ENCODE measurements at regions not wholly inside any gene's neighbourhood (a gene's known extent, or its start where the extent isn't known, plus 50 kb on each side); places are given as distances from the start of the nearest gene placed in this dataset.

- no peak overlapping the region for H3K4me3 ChIP-seq (ENCODE audit: control insufficient read depth, low read depth, low read length)
- no peak for DNase-seq (ENCODE audit: low read depth)
- TF ChIP-seq CTCF (conservative IDR thresholded peaks at IDR 0.05; ENCODE audit: control insufficient read depth, insufficient read depth, low read depth, low read length) = no peak
These were observed 137.3 kb upstream of the ANKH start for GRCh38 chr5:15008921-15009320.

GRCh38 chr5:15008476-15008875 lies 136.9 kb upstream of the ANKH start:
- peak; percentile 98 for DNase-seq (ENCODE audit: low read depth)

GRCh38 chr5:15007646-15008045 lies 136.1 kb upstream of the ANKH start:
- TF ChIP-seq CTCF (conservative IDR thresholded peaks at IDR 0.05; ENCODE audit: control insufficient read depth, insufficient read depth, low read depth, low read length) = no peak
- peak; percentile 53 for DNase-seq (ENCODE audit: low read depth)
- no peak overlapping the region for H3K4me3 ChIP-seq (ENCODE audit: control insufficient read depth, low read depth, low read length)

More at GRCh38 chr5:15008476-15008875, 136.9 kb upstream of the ANKH start:
- H3K4me3 ChIP-seq (ENCODE audit: control insufficient read depth, low read depth, low read length) = no peak overlapping the region
- TF ChIP-seq CTCF (conservative IDR thresholded peaks at IDR 0.05; ENCODE audit: control insufficient read depth, insufficient read depth, low read depth, low read length) = no peak

GRCh38 chr5:15004506-15004905 lies 132.9 kb upstream of the ANKH start:
- DNase-seq (ENCODE audit: low read depth) = no peak
- no peak for TF ChIP-seq CTCF (conservative IDR thresholded peaks at IDR 0.05; ENCODE audit: control insufficient read depth, insufficient read depth, low read depth, low read length)
- no peak overlapping the region for H3K4me3 ChIP-seq (ENCODE audit: control insufficient read depth, low read depth, low read length)

GRCh38 chr5:15003511-15003920 lies 131.9 kb upstream of the ANKH start:
- peak; percentile 82 for TF ChIP-seq CTCF (conservative IDR thresholded peaks at IDR 0.05; ENCODE audit: control insufficient read depth, insufficient read depth, low read depth, low read length)
- peak; percentile 76 for DNase-seq (ENCODE audit: low read depth)
- H3K4me3 ChIP-seq (ENCODE audit: control insufficient read depth, low read depth, low read length) = no peak overlapping the region

- no peak for TF ChIP-seq CTCF (conservative IDR thresholded peaks at IDR 0.05; ENCODE audit: control insufficient read depth, insufficient read depth, low read depth, low read length)
- H3K4me3 ChIP-seq (ENCODE audit: control insufficient read depth, low read depth, low read length) = no peak overlapping the region
- DNase-seq (ENCODE audit: low read depth) = no peak
These were observed 131.2 kb upstream of the ANKH start for GRCh38 chr5:15002791-15003190.

- DNase-seq (ENCODE audit: low read depth) = no peak
- no peak overlapping the region for H3K4me3 ChIP-seq (ENCODE audit: control insufficient read depth, low read depth, low read length)
- TF ChIP-seq CTCF (conservative IDR thresholded peaks at IDR 0.05; ENCODE audit: control insufficient read depth, insufficient read depth, low read depth, low read length) = no peak
These were observed 130.6 kb upstream of the ANKH start for GRCh38 chr5:15002173-15002572.

Measured in fibroblast of mammary gland (primary cell).